C4-2B (cell line): ENCODE measurements at regions not wholly inside any gene's neighbourhood (a gene's known extent, or its start where the extent isn't known, plus 50 kb on each side); places are given as distances from the start of the nearest gene placed in this dataset.

Experiments used
- CTCF ChIP-seq: fragments of 450-650 bp; conservative IDR thresholded peaks from 2 replicates; pipeline ENCODE4 v1.5.1; 2017; ENCODE audit warnings: mild to moderate bottlenecking
- ZFX ChIP-seq: fragments of 450-650 bp; IDR thresholded peaks from 2 replicates; pipeline ENCODE4 v1.6.1; 2017

GRCh38 chr2:120415728-120416509, 70.0 kb downstream of the INHBB start:
- TF ChIP-seq CTCF (no peak), ZFX (no peak)
